B cell (primary cell): ENCODE measurements at regions not wholly inside any gene's neighbourhood (a gene's known extent, or its start where the extent isn't known, plus 50 kb on each side); places are given as distances from the start of the nearest gene placed in this dataset.

Experiments
- ATAC-seq: fragments of 200-7000 bp; cut with Tn5 transposase; one replicate; pipeline ENCODE4 v1.10.0; 2021; ENCODE audit warnings: low read depth, mild to moderate bottlenecking, moderate number of reproducible peaks, moderate library complexity
- CTCF ChIA-PET: fragments of 350-600 bp; sonication (Branson Sonifier 250); formaldehyde crosslinking; loops from one replicate; lab custom pipeline; 2021; ENCODE audit warnings: antibody characterized with exemption, inconsistent platforms; lab: Charles Lee
- POLR2A ChIA-PET: fragments of 350-600 bp; sonication (Branson Sonifier 250); formaldehyde crosslinking; loops from one replicate; lab custom pipeline; 2021; ENCODE audit warnings: antibody characterized with exemption; lab: Charles Lee
- DNase-seq: peaks from one replicate; pipeline ENCODE4 v3.0.0; 2013
- H2AFZ ChIP-seq: 2 replicates; pipeline ENCODE4 v1.6.1; 2012; ENCODE audit warnings: mild to moderate bottlenecking, low read depth, low read length; ENCODE audit not compliant: insufficient read depth, poor library complexity, severe bottlenecking
- H3K27ac ChIP-seq, 2 donors: 1 replicate in 1 of 2; 2 replicates in 1 of 2; pipeline ENCODE4 v1.5.1; 2012 to 2013; ENCODE audit warnings: low read length in 2 of 2, mild to moderate bottlenecking in 2 of 2, moderate library complexity in 1 of 2
- H3K27me3 ChIP-seq, 4 experiments: fragments of 200-600 bp in 1 of 4; sonication (generic) in 1 of 4; replicated peaks in 1 of 4; 1 replicate in 2 of 4; 2 replicates in 2 of 4; pipeline versions ENCODE4 v1.6.1 to v1.7.0; 2013 to 2016; ENCODE audit warnings: low read length in 3 of 4, mild to moderate bottlenecking in 2 of 4, mixed read lengths in 1 of 4, moderate library complexity in 1 of 4; ENCODE audit not compliant: insufficient read depth in 4 of 4, control insufficient read depth in 3 of 4; ENCODE audit errors: control extremely low read depth in 1 of 4
- H3K36me3 ChIP-seq, 2 experiments: replicated peaks in 1 of 2; 1 replicate in 1 of 2; 2 replicates in 1 of 2; pipeline versions ENCODE4 v1.6.1 to v1.7.1; 2013; ENCODE audit warnings: low read length in 1 of 2; ENCODE audit not compliant: insufficient read depth in 2 of 2, control insufficient read depth in 1 of 2; ENCODE audit errors: control extremely low read depth in 1 of 2, extremely low read depth in 1 of 2
- H3K4me1 ChIP-seq, 2 donors: fragments of 200-600 bp in 1 of 2; sonication (generic) in 1 of 2; 1 replicate in 1 of 2; 2 replicates in 1 of 2; pipeline versions ENCODE4 v1.5.1 to v1.6.1; 2013 to 2017; ENCODE audit warnings: low read length in 2 of 2; ENCODE audit not compliant: control insufficient read depth in 2 of 2, insufficient read depth in 2 of 2
- H3K4me2 ChIP-seq: replicated peaks from 2 replicates; pipeline ENCODE3; 2012; ENCODE audit warnings: mild to moderate bottlenecking, low read depth, low read length; ENCODE audit not compliant: poor library complexity, severe bottlenecking
- H3K4me3 ChIP-seq, 5 experiments: fragments of 200-600 bp in 1 of 5; sonication (generic) in 1 of 5; 1 replicate in 3 of 5; 2 replicates in 2 of 5; pipeline versions ENCODE4 v1.5.1 to v1.7.0; 2011 to 2016; ENCODE audit warnings: low read length in 4 of 5, mild to moderate bottlenecking in 4 of 5, low read depth in 2 of 5, control low read depth in 1 of 5, moderate library complexity in 1 of 5; ENCODE audit not compliant: insufficient read depth in 1 of 5; ENCODE audit errors: control extremely low read depth in 1 of 5, extremely low read depth in 1 of 5
- H3K79me2 ChIP-seq: fragments of 200-600 bp; sonication (generic); one replicate; pipeline ENCODE4 v1.6.0; 2016; ENCODE audit warnings: low read length; ENCODE audit not compliant: control insufficient read depth, insufficient read depth
- H3K9ac ChIP-seq: fragments of 200-600 bp; sonication (generic); 2 replicates; pipeline ENCODE4 v1.6.1; 2017; ENCODE audit warnings: mild to moderate bottlenecking, low read length, moderate library complexity
- H3K9me3 ChIP-seq, 3 donors: one replicate each; pipeline versions ENCODE4 v1.6.1 to v1.7.1; 2013; ENCODE audit warnings: low read length in 2 of 3; ENCODE audit not compliant: control insufficient read depth in 2 of 3, insufficient read depth in 1 of 3; ENCODE audit errors: control extremely low read depth in 1 of 3
- H4K20me1 ChIP-seq: 2 replicates; pipeline ENCODE4 v1.6.0; 2012; ENCODE audit warnings: mild to moderate bottlenecking, low read length; ENCODE audit not compliant: insufficient read depth, control insufficient read depth, poor library complexity, severe bottlenecking
- H3K27ac Mint-ChIP-seq: one replicate; pipeline ENCODE4 v1.8.0; 2021; ENCODE audit warnings: mixed read lengths
- H3K27me3 Mint-ChIP-seq: one replicate; pipeline ENCODE4 v1.8.0; 2021; ENCODE audit warnings: mixed read lengths
- H3K4me1 Mint-ChIP-seq: one replicate; pipeline ENCODE4 v1.8.0; 2021; ENCODE audit warnings: mixed read lengths
- H3K4me3 Mint-ChIP-seq: one replicate; pipeline ENCODE4 v1.8.0; 2021; ENCODE audit warnings: mixed read lengths
- H3K9me3 Mint-ChIP-seq: one replicate; pipeline ENCODE4 v1.8.0; 2022; ENCODE audit warnings: mixed read lengths; ENCODE audit not compliant: insufficient read depth
- EZH2 ChIP-seq: IDR thresholded peaks from 2 replicates; pipeline ENCODE4 v1.6.1; 2012; ENCODE audit warnings: borderline replicate concordance, low read depth, mild to moderate bottlenecking, moderate library complexity, low read length; ENCODE audit not compliant: insufficient read depth, poor library complexity, severe bottlenecking
- WGBS: methylation state at CpG from one replicate; pipeline ENCODE4 v1.1.5; 2013; ENCODE audit warnings: missing lambda C conversion rate; ENCODE audit not compliant: insufficient coverage; 5-methylcytosine and 5-hydroxymethylcytosine counted together
- intact Hi-C: fragments of 100-400 bp; cut with micrococcal nuclease; formaldehyde crosslinking; loops from one replicate; pipeline ENCODE4 v1.10.0; 2022
- TF ChIP-seq, protein P1 (sequence below): fragments of 200-600 bp; IDR thresholded peaks from one replicate; pipeline ENCODE4 v1.8.0; 2022; ENCODE audit warnings: antibody characterized with exemption, mild to moderate bottlenecking

DNA sequence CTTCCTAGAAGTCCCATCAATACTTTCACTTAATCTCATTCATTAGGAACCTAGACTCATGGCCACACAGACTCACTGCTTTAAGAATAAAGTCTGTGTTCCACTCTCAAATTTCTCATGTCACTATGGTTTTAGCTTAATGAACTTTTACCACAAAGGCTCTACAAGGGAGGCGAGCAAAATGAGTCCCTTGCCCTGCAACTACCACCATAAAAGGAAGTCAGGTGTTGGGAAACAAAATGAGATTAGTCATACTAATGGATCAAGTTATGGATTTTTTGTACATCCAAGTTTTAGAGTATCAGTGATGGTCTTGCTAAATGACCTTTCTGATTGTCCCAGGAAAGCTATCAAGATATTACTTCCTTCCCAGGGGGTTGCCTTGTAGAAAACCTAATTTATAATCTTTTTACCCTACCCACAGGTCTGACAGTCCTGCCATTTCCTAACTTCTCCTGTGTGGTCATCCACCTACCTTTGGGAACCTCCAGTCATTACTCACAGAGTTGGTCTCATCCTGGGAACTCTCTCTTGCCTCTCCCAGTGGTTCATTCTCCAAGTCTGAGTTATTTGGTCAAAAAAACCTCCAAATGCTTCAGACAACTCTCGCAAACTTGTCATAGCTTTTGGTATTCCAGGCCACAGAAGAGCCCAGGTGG is 51.8 kb upstream of the SLC16A1 start:
- WGBS: 100% methylated on average over 1 of the region's 2 CpGs
- TF ChIP-seq EZH2: no peak
- TF ChIP-seq, protein P1, sequence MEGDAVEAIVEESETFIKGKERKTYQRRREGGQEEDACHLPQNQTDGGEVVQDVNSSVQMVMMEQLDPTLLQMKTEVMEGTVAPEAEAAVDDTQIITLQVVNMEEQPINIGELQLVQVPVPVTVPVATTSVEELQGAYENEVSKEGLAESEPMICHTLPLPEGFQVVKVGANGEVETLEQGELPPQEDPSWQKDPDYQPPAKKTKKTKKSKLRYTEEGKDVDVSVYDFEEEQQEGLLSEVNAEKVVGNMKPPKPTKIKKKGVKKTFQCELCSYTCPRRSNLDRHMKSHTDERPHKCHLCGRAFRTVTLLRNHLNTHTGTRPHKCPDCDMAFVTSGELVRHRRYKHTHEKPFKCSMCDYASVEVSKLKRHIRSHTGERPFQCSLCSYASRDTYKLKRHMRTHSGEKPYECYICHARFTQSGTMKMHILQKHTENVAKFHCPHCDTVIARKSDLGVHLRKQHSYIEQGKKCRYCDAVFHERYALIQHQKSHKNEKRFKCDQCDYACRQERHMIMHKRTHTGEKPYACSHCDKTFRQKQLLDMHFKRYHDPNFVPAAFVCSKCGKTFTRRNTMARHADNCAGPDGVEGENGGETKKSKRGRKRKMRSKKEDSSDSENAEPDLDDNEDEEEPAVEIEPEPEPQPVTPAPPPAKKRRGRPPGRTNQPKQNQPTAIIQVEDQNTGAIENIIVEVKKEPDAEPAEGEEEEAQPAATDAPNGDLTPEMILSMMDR: no peak

DNA sequence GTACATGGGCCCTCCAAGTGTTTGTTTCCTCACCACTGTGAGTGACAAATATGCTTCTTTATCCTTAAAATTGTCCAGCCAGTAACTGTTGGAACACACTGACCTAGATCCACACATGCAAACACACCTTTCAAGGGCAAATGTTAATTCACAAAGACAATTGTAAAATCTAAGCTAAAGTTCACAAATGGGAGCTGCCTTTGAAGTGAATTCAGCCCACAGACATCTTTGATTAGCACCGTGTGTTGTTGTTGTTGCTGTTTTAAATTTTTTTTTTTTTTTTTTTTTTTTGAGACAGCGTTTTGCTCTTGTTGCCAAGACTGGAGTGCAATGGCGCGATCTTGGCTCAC is 52.3 kb upstream of the SLC16A1 start:
- POLR2A ChIA-PET: no interaction called here
- CTCF ChIA-PET: no interaction called here
- no peak overlapping the region for H3K4me3 Mint-ChIP-seq

More for the DNA sequence above, 51.8 kb upstream of the SLC16A1 start:
- Histone ChIP-seq H3K9ac (no peak overlapping the region), H3K27me3 (no peaks in the 10 kb centered on the region), H3K4me2 (no peak overlapping the region), H3K79me2 (no peaks in the 10 kb centered on the region), H3K4me3 (no peak overlapping the region), H2AFZ (no peak overlapping the region), H4K20me1 (no peaks in the 10 kb centered on the region), H3K4me1 (no peaks in the 10 kb centered on the region), H3K9me3 (no peaks in the 10 kb centered on the region), H3K27ac (no peak overlapping the region), H3K36me3 (peaks cover 0 to 6% of the 10 kb centered on the region in 2 experiments)
- H3K27me3 Mint-ChIP-seq: no peaks in the 10 kb centered on the region
- CTCF ChIA-PET: no interaction called here
- ATAC-seq (no peak), DNase-seq (no peak)
- no peaks in the 10 kb centered on the region for H3K9me3 Mint-ChIP-seq
- no peaks in the 10 kb centered on the region for H3K4me1 Mint-ChIP-seq
- intact Hi-C loops: no loop called here
- POLR2A ChIA-PET: no interaction called here
- H3K27ac Mint-ChIP-seq: no peak overlapping the region
- H3K4me3 Mint-ChIP-seq: no peak overlapping the region

More for the DNA sequence above, 52.3 kb upstream of the SLC16A1 start:
- H3K9ac ChIP-seq: no peak overlapping the region
- WGBS: 100% methylated on average over 4 of the region's 4 CpGs
- H3K27me3 Mint-ChIP-seq: no peaks in the 10 kb centered on the region
- H3K4me2 ChIP-seq: no peak overlapping the region
- H2AFZ ChIP-seq: no peak overlapping the region
- H4K20me1 ChIP-seq: no peaks in the 10 kb centered on the region
- H3K27ac Mint-ChIP-seq: no peak overlapping the region
- no peak for ATAC-seq
- no peaks in the 10 kb centered on the region for H3K4me1 Mint-ChIP-seq
- H3K79me2 ChIP-seq: no peaks in the 10 kb centered on the region
- H3K27me3 ChIP-seq: no peaks in the 10 kb centered on the region
- no peaks in the 10 kb centered on the region for H3K4me1 ChIP-seq
- no peaks in the 10 kb centered on the region for H3K9me3 ChIP-seq
- DNase-seq: no peak
- no peak overlapping the region for H3K4me3 ChIP-seq
- H3K9me3 Mint-ChIP-seq: no peaks in the 10 kb centered on the region
- TF ChIP-seq, protein P1: no peak
- TF ChIP-seq EZH2: no peak
- peaks cover 0 to 6% of the 10 kb centered on the region in 2 experiments for H3K36me3 ChIP-seq
- intact Hi-C loops: no loop called here
- H3K27ac ChIP-seq: no peak overlapping the region
